Pulmonary artery endothelial cell (primary cell): ENCODE measurements at regions not wholly inside any gene's neighbourhood (a gene's known extent, or its start where the extent isn't known, plus 50 kb on each side); places are given as distances from the start of the nearest gene placed in this dataset.

Experiments
- DNase-seq: peaks from one replicate; pipeline ENCODE4 v3.0.0-alpha.2; 2011; ENCODE audit warnings: low read depth, low spot score

DNA sequence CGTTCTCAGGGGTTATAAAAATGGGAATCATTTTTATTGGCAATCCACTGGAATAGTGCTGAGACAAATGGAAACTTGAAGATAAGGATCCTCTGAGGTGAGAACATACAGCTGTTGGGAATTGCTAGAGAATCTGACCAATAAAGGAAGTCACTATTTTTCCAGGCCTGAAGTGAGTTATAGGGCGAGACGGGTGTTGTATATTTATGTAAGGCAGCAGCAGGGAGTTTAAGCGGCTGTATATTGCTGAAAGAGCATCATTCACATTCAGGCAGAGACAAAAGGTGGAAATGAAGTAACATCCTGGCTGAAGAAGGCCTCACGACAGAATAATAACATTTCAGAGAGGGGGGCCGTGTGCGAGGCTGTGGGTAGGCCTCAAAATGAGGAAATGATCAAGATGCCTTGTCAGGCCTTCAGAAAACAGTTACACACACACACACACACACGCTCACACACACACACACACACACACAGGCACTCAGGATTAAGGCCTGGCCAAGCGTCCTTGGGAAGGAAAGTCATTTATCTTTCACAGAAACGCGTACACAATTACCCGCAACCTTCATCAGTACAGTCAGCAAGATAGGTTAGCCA is 964.9 kb upstream of the NR2F2 start:
- peak; percentile 99 for DNase-seq

GRCh38 chr15:95368191-95368590 is 962.3 kb upstream of the NR2F2 start:
- no peak for DNase-seq

DNA sequence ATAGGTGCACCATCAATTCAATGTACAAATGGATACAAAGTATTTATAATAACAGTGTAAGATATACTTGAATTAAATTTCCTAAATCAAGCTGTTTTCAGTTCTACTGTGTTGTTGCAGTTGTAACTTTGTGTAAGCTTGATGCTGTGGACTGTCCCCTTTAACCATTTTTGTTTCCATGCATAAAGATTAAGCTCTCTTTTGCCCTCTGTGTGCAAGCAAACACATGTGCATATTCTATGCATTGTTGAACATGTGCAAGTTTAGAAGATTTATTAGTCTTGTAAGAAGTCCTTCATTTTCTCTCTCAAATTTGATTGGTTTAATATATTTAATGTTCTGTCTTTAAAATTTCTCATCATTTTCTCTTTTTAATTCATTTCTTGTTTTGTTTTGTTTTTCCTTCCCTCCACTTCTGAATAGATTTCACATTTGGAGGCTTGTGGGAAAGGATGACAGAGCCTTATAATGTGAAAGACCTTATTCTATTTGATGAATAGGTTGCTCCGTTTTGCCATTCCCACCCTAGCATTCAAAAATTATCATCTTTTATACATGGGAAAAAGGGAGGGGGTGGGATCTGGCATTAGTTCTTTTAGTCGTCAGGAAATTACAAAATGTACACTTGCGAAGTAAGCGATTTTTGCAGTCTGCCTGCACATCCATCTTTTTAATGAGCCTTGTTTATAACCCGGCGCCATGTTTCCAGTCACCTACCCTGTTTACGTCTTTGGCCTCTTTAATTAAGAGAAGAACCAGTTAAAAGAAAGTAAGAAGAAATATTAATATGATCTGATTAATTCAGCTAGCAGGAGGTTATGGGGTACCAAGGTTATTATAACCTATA is 961.5 kb upstream of the NR2F2 start:
- no peak for DNase-seq

DNA sequence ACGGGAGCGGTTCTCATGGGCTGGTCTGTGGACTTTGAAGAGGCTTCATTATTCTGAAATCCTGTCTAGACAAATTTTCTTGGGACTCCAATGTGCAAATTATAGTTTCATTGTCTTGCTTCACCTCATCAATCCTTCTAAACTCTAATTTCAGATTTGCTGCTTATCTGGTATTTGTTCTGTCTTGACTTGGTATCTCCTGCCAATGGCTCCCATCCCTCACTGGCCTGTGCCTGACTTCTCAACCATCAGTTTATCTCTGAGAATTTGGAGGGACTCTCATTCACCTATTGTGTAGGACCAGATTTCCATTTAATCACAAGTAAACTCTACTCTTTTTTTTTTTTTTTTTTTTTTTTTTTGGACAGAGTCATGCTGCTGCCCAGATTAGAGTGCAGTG is 960.2 kb upstream of the NR2F2 start:
- DNase-seq = no peak

GRCh38 chr15:95371664-95372063 is 958.8 kb upstream of the NR2F2 start:
- DNase-seq = no peak

DNA sequence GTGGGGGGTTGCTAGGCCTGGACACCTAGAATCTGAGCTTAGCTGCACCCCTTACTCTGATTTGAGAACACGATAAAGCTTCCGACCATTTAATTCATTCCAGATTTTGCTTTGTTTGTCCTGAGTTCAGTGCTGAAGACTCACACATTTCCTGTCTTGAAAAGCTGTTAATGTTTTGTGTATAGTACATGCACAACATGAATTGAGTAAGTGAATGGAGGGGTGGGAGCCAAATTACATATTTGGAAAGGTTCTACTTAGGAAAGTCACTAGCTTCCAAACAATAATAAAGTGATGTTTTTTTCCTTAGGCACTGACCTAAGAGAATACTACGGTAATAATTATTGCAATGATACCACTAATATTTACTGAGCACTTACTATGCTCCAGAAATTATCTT is 955.2 kb upstream of the NR2F2 start:
- no peak for DNase-seq

DNA sequence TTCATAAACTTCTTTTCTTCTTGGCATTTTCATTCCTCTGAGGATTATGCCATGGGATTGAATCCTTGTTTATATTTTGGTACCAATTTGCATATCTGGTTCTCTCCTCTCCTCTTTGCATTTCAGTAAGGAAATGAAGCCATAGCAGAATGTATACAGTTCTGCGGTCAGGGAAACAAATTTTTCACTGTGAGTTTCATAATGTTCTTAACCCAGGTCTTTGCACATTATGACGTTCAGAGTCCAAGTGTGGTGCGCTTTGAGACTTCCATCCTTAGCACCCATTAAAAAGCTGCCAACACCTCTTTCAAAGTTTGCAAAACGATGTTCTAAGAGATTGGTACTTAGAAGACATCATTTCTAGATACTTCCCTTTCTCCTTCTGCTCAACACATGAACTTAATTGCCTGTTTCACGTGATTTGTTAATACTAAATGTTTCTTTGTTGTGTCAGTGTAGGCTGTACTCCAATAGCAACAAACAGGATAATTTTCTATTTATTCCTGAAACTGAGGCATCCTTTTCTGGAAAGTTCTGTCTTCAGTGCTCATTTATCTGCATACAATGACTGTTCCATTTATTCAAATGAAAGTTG is 953.1 kb upstream of the NR2F2 start:
- DNase-seq = no peak

DNA sequence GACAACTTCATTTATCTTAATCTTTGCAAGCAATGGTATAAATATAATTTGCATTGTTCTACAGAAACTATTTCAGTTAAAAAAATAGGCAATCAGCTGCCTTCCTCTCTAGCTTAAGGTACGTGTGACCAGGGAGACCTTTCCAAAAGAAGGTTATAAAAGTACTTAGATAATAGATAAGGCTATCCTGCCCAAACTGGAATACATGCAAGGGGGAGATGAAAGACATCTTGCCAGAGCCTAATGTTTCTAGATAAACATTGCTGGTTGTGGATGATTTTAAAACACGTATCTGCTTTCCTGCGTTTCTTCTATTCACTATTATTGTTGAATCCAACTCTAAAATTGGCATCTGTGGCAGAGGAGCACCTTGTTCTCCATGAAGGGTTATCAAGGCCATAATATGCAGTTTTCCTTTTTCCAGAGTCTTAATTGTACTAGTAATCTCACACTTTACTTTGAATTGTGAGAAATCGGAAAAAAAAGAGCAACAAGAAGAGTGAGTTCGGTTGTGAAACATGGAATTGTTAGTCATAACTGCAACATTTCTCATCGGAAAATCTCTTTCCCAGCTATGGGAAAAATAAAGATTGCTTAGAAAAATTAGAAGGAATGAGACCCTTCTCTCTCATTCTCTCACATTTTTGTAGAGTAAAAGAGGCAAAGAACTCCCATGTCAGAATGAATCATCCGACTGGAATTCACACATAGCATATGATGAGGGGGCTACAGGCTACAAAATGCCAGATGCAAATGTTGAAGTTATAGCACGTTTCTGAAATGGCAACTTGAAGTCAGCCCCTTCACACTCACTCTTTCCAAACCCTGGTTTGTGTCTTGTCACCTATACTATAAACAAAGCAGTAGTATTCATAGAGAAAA is 936.1 kb upstream of the NR2F2 start:
- no peak for DNase-seq

- no peak for DNase-seq
Measured at GRCh38 chr15:95400428-95400827, 930.1 kb upstream of the NR2F2 start.

DNA sequence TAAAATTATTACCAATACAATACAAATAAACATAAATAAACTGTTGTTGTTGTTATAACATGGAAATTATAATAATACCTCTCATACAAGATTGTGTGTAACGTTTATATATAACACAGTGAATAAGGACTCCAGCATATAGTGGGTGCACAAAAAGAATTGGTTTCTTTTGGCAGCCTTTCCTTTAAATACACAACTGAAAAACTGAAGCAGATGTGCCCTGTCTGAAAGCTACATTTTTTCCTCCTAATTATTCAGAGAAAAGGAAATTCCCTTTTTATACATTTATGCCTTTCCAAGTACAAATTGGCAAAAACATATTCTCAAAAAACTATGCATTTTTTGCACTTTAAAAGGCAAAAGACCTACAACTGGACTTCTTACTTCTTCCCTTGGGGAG is 928.9 kb upstream of the NR2F2 start:
- DNase-seq = no peak

DNA sequence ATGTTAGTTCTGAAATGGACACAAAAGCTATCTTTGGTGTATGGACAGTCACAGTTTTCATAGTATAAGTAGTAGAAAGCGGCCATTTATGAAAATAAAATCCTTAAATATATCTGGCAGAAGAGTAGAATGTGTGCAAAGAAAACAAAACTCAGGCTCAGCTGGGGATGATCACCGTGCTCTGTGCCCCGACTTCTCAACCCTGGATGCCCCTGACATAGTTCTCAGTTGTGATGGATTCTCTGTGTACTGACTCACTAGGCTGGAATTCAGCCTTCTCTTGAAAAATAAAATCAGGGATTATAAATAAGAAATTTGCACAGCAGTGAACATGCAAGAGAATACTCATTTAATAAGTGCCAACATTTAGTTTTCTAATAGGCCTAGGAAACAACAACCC is 925.1 kb upstream of the NR2F2 start:
- DNase-seq = no peak

GRCh38 chr15:95407534-95407933 is 923.0 kb upstream of the NR2F2 start:
- no peak for DNase-seq

- DNase-seq = no peak
Measured at GRCh38 chr15:95409211-95409610, 921.3 kb upstream of the NR2F2 start.

- DNase-seq = no peak
Measured at GRCh38 chr15:95409626-95410310, 920.7 kb upstream of the NR2F2 start.

DNA sequence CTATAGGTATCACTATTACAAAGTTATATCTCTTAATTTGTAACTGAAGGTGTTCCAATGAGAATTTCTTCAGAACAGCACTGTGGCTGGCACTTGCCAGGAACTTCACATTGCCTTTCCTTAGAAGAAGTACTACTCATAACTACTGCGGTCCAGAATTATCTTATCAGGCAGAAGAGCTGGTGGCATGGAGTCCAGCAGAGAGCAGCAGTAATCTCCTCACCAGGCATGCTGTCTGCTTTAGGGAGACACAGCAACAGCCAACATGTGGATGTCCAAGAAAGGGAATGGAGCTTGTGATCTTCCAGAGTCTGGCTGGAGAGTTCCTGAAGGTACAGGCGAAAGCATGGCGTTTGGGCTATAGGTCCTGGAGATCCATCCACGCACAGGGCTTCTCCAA is 919.7 kb upstream of the NR2F2 start:
- no peak for DNase-seq

DNA sequence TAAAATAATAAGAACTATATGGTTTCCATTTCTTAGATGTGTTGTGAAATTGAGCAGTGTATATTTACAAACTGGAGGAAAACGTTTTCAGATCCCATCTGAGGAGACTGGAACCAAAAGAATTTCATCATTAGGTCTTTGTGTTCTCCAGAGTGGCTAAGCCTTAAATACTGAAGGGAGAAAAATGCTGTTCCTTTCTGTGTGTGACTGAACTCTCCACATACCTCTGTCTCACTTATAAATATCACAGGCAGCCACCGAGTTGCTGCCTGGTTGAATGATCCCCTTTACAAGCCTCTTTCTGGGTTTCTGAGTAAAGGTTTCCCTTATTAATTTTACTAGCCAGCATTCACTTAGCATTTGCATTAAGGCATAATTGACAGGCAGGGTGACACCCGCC is 913.9 kb upstream of the NR2F2 start:
- DNase-seq = no peak

DNA sequence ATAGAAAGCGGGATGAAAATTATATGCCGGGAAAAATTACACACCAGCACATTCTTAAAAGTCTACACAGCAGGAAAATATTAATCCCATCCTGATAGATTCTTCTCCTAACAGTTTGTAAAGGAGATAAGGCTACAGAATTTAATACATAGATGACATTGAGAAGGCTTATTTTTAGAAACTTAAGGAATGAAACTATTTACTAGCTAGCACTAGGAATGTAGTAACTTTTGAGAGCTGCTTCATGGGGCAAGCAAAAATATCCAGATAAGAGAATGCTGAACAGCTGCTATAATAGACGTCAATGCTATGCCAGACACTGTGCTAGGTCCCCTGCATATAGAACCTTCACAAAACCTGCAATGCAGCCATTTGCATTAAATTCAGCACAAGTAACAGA is 912.7 kb upstream of the NR2F2 start:
- no peak for DNase-seq

DNA sequence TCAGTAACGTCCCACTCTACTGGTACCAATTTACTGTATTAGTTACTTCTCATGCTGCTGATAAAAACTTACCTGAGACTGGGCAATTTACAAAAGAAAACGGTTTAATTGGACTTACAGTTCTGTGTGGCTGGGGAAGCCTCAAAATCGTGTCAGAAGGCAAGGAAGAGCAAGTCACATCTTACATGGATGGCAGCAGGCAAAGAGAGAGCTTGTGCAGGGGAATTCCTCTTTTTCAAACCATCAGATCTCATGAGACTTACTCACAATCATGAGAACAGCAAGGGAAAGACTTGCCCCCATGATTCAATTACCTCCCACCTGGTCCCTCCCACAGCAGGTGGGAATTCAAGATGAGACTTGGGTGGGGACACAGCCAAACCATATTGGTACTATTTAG is 908.2 kb upstream of the NR2F2 start:
- no peak for DNase-seq

GRCh38 chr15:95425859-95426258 is 904.6 kb upstream of the NR2F2 start:
- no peak for DNase-seq

- no peak for DNase-seq
Measured at GRCh38 chr15:95429345-95429744, 901.2 kb upstream of the NR2F2 start.

DNA sequence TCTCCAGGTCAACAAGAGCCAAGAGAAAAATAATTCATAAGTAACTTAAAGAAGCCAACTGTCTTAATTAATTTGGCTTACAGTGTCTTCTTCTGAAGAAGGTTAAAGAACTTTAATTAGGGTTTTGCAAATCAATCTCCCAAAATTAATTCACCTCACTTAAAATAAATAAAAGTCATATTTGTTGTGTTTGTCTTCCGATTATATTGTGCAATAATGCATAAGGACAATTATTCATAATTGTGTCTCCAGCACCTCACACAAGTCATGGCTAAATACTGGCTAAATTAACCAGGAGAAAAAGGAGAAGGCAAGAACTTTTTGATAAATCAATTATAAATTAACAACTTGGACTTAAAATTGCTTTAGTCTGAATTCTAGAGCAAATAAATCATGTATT is 899.0 kb upstream of the NR2F2 start:
- no peak for DNase-seq
